ENCODE measurements at regions not wholly inside any gene's neighbourhood (a gene's known extent, or its start where the extent isn't known, plus 50 kb on each side); places are given as distances from the start of the nearest gene placed in this dataset.

GRCh38 chr18:42533616-42534015, 578.6 kb downstream of the PIK3C3 start:
- ChIA-PET CTCF (no interaction called here), POLR2A (no interaction called here)
- H3K27me3 ChIP-seq (ENCODE audit: control insufficient read depth, insufficient read depth, low read length): no peaks in the 10 kb centered on the region
- H3K27ac ChIP-seq (ENCODE audit: low read depth, low read length): no peak overlapping the region
- TF ChIP-seq CTCF (IDR thresholded peaks at IDR 0.05; ENCODE audit: low read depth, low read length): no peak
- no peaks in the 10 kb centered on the region for H3K9me3 ChIP-seq (ENCODE audit: control insufficient read depth, insufficient read depth, low read length)
- H3K4me3 ChIP-seq (ENCODE audit: low read depth, low read length): no peak overlapping the region
- no peak for DNase-seq (ENCODE audit: low read depth, low spot score)

GRCh38 chr18:42534313-42534712, 579.3 kb downstream of the PIK3C3 start:
- no peak for DNase-seq (ENCODE audit: low read depth, low spot score)
- ChIA-PET POLR2A (no interaction called here), CTCF (no interaction called here)
- H3K9me3 ChIP-seq (ENCODE audit: control insufficient read depth, insufficient read depth, low read length): no peaks in the 10 kb centered on the region
- H3K27ac ChIP-seq (ENCODE audit: low read depth, low read length): no peak overlapping the region
- TF ChIP-seq CTCF (IDR thresholded peaks at IDR 0.05; ENCODE audit: low read depth, low read length): no peak
- H3K27me3 ChIP-seq (ENCODE audit: control insufficient read depth, insufficient read depth, low read length): no peaks in the 10 kb centered on the region
- no peak overlapping the region for H3K4me3 ChIP-seq (ENCODE audit: low read depth, low read length)

- ChIA-PET CTCF (no interaction called here), POLR2A (no interaction called here)
Observed at GRCh38 chr18:42536442-42536841, 579.0 kb downstream of the RIT2 start.

GRCh38 chr18:42537291-42537690, 578.2 kb downstream of the RIT2 start:
- no peak for TF ChIP-seq CTCF (IDR thresholded peaks at IDR 0.05; ENCODE audit: low read depth, low read length)
- ChIA-PET CTCF (no interaction called here), POLR2A (no interaction called here)
- H3K9me3 ChIP-seq (ENCODE audit: control insufficient read depth, insufficient read depth, low read length): no peaks in the 10 kb centered on the region
- DNase-seq (ENCODE audit: low read depth, low spot score): no peak
- H3K27ac ChIP-seq (ENCODE audit: low read depth, low read length): no peak overlapping the region
- H3K4me3 ChIP-seq (ENCODE audit: low read depth, low read length): no peak overlapping the region
- H3K27me3 ChIP-seq (ENCODE audit: control insufficient read depth, insufficient read depth, low read length): no peaks in the 10 kb centered on the region

More at GRCh38 chr18:42536442-42536841, 579.0 kb downstream of the RIT2 start:
- Histone ChIP-seq H3K4me3 (ENCODE audit: low read depth, low read length) (no peak overlapping the region), H3K27me3 (ENCODE audit: control insufficient read depth, insufficient read depth, low read length) (no peaks in the 10 kb centered on the region), H3K9me3 (ENCODE audit: control insufficient read depth, insufficient read depth, low read length) (no peaks in the 10 kb centered on the region), H3K27ac (ENCODE audit: low read depth, low read length) (no peak overlapping the region)
- no peak for TF ChIP-seq CTCF (IDR thresholded peaks at IDR 0.05; ENCODE audit: low read depth, low read length)
- no peak for DNase-seq (ENCODE audit: low read depth, low spot score)

GRCh38 chr18:42544901-42545300, 570.6 kb downstream of the RIT2 start:
- ChIA-PET CTCF (no interaction called here), POLR2A (no interaction called here)
- TF ChIP-seq CTCF (IDR thresholded peaks at IDR 0.05; ENCODE audit: low read depth, low read length): no peak
- Histone ChIP-seq H3K27me3 (ENCODE audit: control insufficient read depth, insufficient read depth, low read length) (no peaks in the 10 kb centered on the region), H3K4me3 (ENCODE audit: low read depth, low read length) (no peak overlapping the region), H3K9me3 (ENCODE audit: control insufficient read depth, insufficient read depth, low read length) (no peaks in the 10 kb centered on the region), H3K27ac (ENCODE audit: low read depth, low read length) (no peak overlapping the region)
- DNase-seq (ENCODE audit: low read depth, low spot score): no peak
